MM.1S (cell line): ENCODE measurements at regions not wholly inside any gene's neighbourhood (a gene's known extent, or its start where the extent isn't known, plus 50 kb on each side); places are given as distances from the start of the nearest gene placed in this dataset.
"Not testable (repeated sequence)": the region's sequence is repeated elsewhere in the genome, so short reads cannot be mapped to it uniquely, and the experiment has no call there.

Experiments
- DNase-seq: peaks from one replicate; pipeline ENCODE4 v3.0.0-alpha.2; 2015
- H2AFZ ChIP-seq: fragments of 300-600 bp; sonication (generic); 2 replicates; pipeline ENCODE4 v1.6.0; 2016; ENCODE audit warnings: antibody characterized with exemption, low read length
- H3F3A ChIP-seq: fragments of 300-600 bp; sonication (generic); 2 replicates; pipeline ENCODE4 v1.6.1; 2016; ENCODE audit warnings: mild to moderate bottlenecking, antibody characterized with exemption, low read length, moderate library complexity, mixed read lengths; ENCODE audit not compliant: insufficient read depth
- H3K27ac ChIP-seq: fragments of 300-600 bp; sonication (generic); 2 replicates; pipeline ENCODE4 v1.5.1; 2016; ENCODE audit warnings: mild to moderate bottlenecking, low read length
- H3K27me3 ChIP-seq: fragments of 300-600 bp; sonication (generic); replicated peaks from 2 replicates; pipeline ENCODE4 v1.6.0; 2016; ENCODE audit warnings: low read length; ENCODE audit not compliant: insufficient read depth
- H3K36me3 ChIP-seq: fragments of 300-600 bp; sonication (generic); replicated peaks from 2 replicates; pipeline ENCODE4 v1.6.1; 2016; ENCODE audit warnings: mild to moderate bottlenecking, low read length, mixed read lengths; ENCODE audit not compliant: insufficient read depth
- H3K4me1 ChIP-seq: fragments of 300-600 bp; sonication (generic); 2 replicates; pipeline ENCODE4 v1.6.1; 2016; ENCODE audit warnings: low read length, mixed read lengths
- H3K4me2 ChIP-seq: fragments of 300-600 bp; sonication (generic); 2 replicates; pipeline ENCODE4 v1.6.0; 2016; ENCODE audit warnings: low read depth, low read length
- H3K4me3 ChIP-seq: fragments of 300-600 bp; sonication (generic); 2 replicates; pipeline ENCODE4 v1.5.1; 2016; ENCODE audit warnings: low read length, mixed read lengths
- H3K79me2 ChIP-seq: fragments of 300-600 bp; sonication (generic); 2 replicates; pipeline ENCODE4 v1.6.1; 2016; ENCODE audit warnings: mixed run types, low read length, mixed read lengths
- H3K9ac ChIP-seq: fragments of 300-600 bp; sonication (generic); 2 replicates; pipeline ENCODE4 v1.6.1; 2016; ENCODE audit warnings: low read length, mixed read lengths
- H3K9me2 ChIP-seq: fragments of 300-600 bp; sonication (generic); replicated peaks from 2 replicates; pipeline ENCODE4 v1.6.1; 2016; ENCODE audit warnings: mild to moderate bottlenecking, low read length, mixed read lengths; ENCODE audit not compliant: insufficient read depth
- H3K9me3 ChIP-seq: fragments of 300-600 bp; sonication (generic); replicated peaks from 2 replicates; pipeline ENCODE4 v1.6.1; 2016; ENCODE audit warnings: mild to moderate bottlenecking, low read length, mixed read lengths; ENCODE audit not compliant: insufficient read depth
- H4K20me1 ChIP-seq: fragments of 300-600 bp; sonication (generic); 2 replicates; pipeline ENCODE4 v1.6.1; 2016; ENCODE audit warnings: mild to moderate bottlenecking, low read length, moderate library complexity, mixed read lengths; ENCODE audit not compliant: insufficient read depth
- CTCF ChIP-seq: fragments of 300-600 bp; sonication (generic); IDR thresholded peaks from 2 replicates; pipeline ENCODE4 v1.5.1; 2016; ENCODE audit warnings: antibody characterized with exemption, low read length, mixed read lengths
- EZH2 ChIP-seq: fragments of 300-600 bp; sonication (generic); optimal IDR thresholded peaks from 2 replicates; pipeline ENCODE3; 2017; ENCODE audit warnings: low read depth, mild to moderate bottlenecking, antibody characterized with exemption, low read length, mixed read lengths
- EZH2phosphoT487 ChIP-seq: fragments of 300-600 bp; sonication (generic); IDR thresholded peaks from 2 replicates; pipeline ENCODE4 v1.6.1; 2018; ENCODE audit warnings: antibody characterized with exemption, low read length

- H3K27ac ChIP-seq, result no peak overlapping the region
- no peak for TF ChIP-seq CTCF
- no peak for TF ChIP-seq EZH2
- no peak for TF ChIP-seq EZH2phosphoT487
Observed at GRCh38 chr16:13848795-13849194, 71.2 kb upstream of the ERCC4 start.

GRCh38 chr16:13850173-13850572, 69.8 kb upstream of the ERCC4 start:
- H3K4me2 ChIP-seq, H3K9me3 ChIP-seq, H3K79me2 ChIP-seq, H3K9me2 ChIP-seq, H2AFZ ChIP-seq, H3K4me3 ChIP-seq, H3K27ac ChIP-seq, H3F3A ChIP-seq, H3K27me3 ChIP-seq, H4K20me1 ChIP-seq, H3K36me3 ChIP-seq, DNase-seq, H3K4me1 ChIP-seq, H3K9ac ChIP-seq: not testable (repeated sequence)

More at GRCh38 chr16:13848795-13849194, 71.2 kb upstream of the ERCC4 start:
- no peak for DNase-seq
- Histone ChIP-seq H3K9me3 (no peaks in the 10 kb centered on the region), H3F3A (no peaks in the 10 kb centered on the region), H3K4me2 (no peak overlapping the region), H3K36me3 (no peaks in the 10 kb centered on the region), H3K27me3 (no peaks in the 10 kb centered on the region), H3K4me3 (no peak overlapping the region), H3K9me2 (no peaks in the 10 kb centered on the region), H3K4me1 (no peaks in the 10 kb centered on the region), H4K20me1 (no peaks in the 10 kb centered on the region), H3K9ac (no peak overlapping the region), H3K79me2 (no peaks in the 10 kb centered on the region), H2AFZ (no peak overlapping the region)

- Histone ChIP-seq H3K36me3 (no peaks in the 10 kb centered on the region), H3K4me2 (no peak overlapping the region), H3F3A (no peaks in the 10 kb centered on the region), H4K20me1 (no peaks in the 10 kb centered on the region), H3K27ac (no peak overlapping the region), H3K27me3 (no peaks in the 10 kb centered on the region), H3K4me3 (no peak overlapping the region), H2AFZ (no peak overlapping the region), H3K79me2 (no peaks in the 10 kb centered on the region), H3K9me3 (no peaks in the 10 kb centered on the region), H3K4me1 (no peaks in the 10 kb centered on the region), H3K9ac (no peak overlapping the region), H3K9me2 (no peaks in the 10 kb centered on the region)
- TF ChIP-seq EZH2 (no peak), EZH2phosphoT487 (no peak), CTCF (no peak)
- no peak for DNase-seq
Observed at GRCh38 chr16:13852827-13853226, 67.1 kb upstream of the ERCC4 start.

GRCh38 chr16:13856398-13856797, 63.6 kb upstream of the ERCC4 start:
- H3F3A ChIP-seq, result no peaks in the 10 kb centered on the region
- H3K79me2 ChIP-seq, result no peaks in the 10 kb centered on the region
- H4K20me1 ChIP-seq, result no peaks in the 10 kb centered on the region
- H3K9ac ChIP-seq, result no peak overlapping the region
- no peak overlapping the region for H3K27ac ChIP-seq
- no peaks in the 10 kb centered on the region for H3K9me2 ChIP-seq
- no peaks in the 10 kb centered on the region for H3K9me3 ChIP-seq
- DNase-seq, result no peak
- H3K4me3 ChIP-seq, result no peak overlapping the region
- TF ChIP-seq EZH2phosphoT487 (no peak), CTCF (no peak), EZH2 (no peak)
- H3K36me3 ChIP-seq, result no peaks in the 10 kb centered on the region
- H3K4me1 ChIP-seq, result no peaks in the 10 kb centered on the region
- H2AFZ ChIP-seq, result no peak overlapping the region
- no peak overlapping the region for H3K4me2 ChIP-seq
- no peaks in the 10 kb centered on the region for H3K27me3 ChIP-seq
